ENCODE measurements at regions not wholly inside any gene's neighbourhood (a gene's known extent, or its start where the extent isn't known, plus 50 kb on each side); places are given as distances from the start of the nearest gene placed in this dataset.

GRCh38 chr9:16272776-16273175 lies 597.7 kb downstream of the BNC2 start:
- Histone ChIP-seq H3K9me3 (no peaks in the 10 kb centered on the region), H3K36me3 (no peaks in the 10 kb centered on the region), H3K27me3 (no peaks in the 10 kb centered on the region), H3K27ac (no peak overlapping the region), H3K4me1 (no peaks in the 10 kb centered on the region), H3K4me3 (no peak overlapping the region)
- peak in 2 of 4 donors; percentile 31 to 62 for DNase-seq
- no peak for ATAC-seq
- intact Hi-C loops (cut with DNase I): no loop called here
- no peak for TF ChIP-seq CTCF (IDR thresholded peaks at IDR 0.05)

- TF ChIP-seq CTCF (IDR thresholded peaks at IDR 0.05): no peak
- Histone ChIP-seq H3K27me3 (no peaks in the 10 kb centered on the region), H3K9me3 (no peaks in the 10 kb centered on the region), H3K36me3 (no peaks in the 10 kb centered on the region), H3K4me1 (no peaks in the 10 kb centered on the region), H3K27ac (no peak overlapping the region), H3K4me3 (no peak overlapping the region)
- ATAC-seq: peak; percentile 54
- intact Hi-C loops (cut with DNase I): no loop called here
- DNase-seq: peak in 1 of 4 donors; percentile 49
Observed at GRCh38 chr9:16275795-16276624, 594.5 kb downstream of the BNC2 start.

- H3K27ac ChIP-seq: no peak overlapping the region
- no peaks in the 10 kb centered on the region for H3K4me1 ChIP-seq
- peak in 1 of 4 donors; percentile 41 for DNase-seq
- intact Hi-C loops (cut with DNase I): no loop called here
- no peak for ATAC-seq
- no peak overlapping the region for H3K4me3 ChIP-seq
- no peaks in the 10 kb centered on the region for H3K9me3 ChIP-seq
- no peaks in the 10 kb centered on the region for H3K36me3 ChIP-seq
- no peak for TF ChIP-seq CTCF (IDR thresholded peaks at IDR 0.05)
- no peaks in the 10 kb centered on the region for H3K27me3 ChIP-seq
Observed at GRCh38 chr9:16276866-16277265, 593.6 kb downstream of the BNC2 start.

GRCh38 chr9:16277471-16277960 lies 593.0 kb downstream of the BNC2 start:
- no peak for TF ChIP-seq CTCF (IDR thresholded peaks at IDR 0.05)
- Histone ChIP-seq H3K27ac (no peak overlapping the region), H3K4me1 (no peaks in the 10 kb centered on the region), H3K27me3 (no peaks in the 10 kb centered on the region), H3K4me3 (no peak overlapping the region), H3K36me3 (no peaks in the 10 kb centered on the region), H3K9me3 (no peaks in the 10 kb centered on the region)
- intact Hi-C loops (cut with DNase I): no loop called here
- ATAC-seq (no peak), DNase-seq (no peak)

- DNase-seq: peak in 2 of 4 donors; percentile 18 to 44
- intact Hi-C loops (cut with DNase I): no loop called here
Observed at GRCh38 chr9:16278326-16278999, 592.0 kb downstream of the BNC2 start.

More at GRCh38 chr9:16278326-16278999, 592.0 kb downstream of the BNC2 start:
- H3K27me3 ChIP-seq: no peaks in the 10 kb centered on the region
- no peak overlapping the region for H3K4me3 ChIP-seq
- no peak for TF ChIP-seq CTCF (IDR thresholded peaks at IDR 0.05)
- no peak overlapping the region for H3K27ac ChIP-seq
- ATAC-seq: no peak
- no peaks in the 10 kb centered on the region for H3K4me1 ChIP-seq
- H3K36me3 ChIP-seq: no peaks in the 10 kb centered on the region
- no peaks in the 10 kb centered on the region for H3K9me3 ChIP-seq

Data from left lung (tissue), 4 donors.